AG09309 (cell line): ENCODE measurements at regions not wholly inside any gene's neighbourhood (a gene's known extent, or its start where the extent isn't known, plus 50 kb on each side); places are given as distances from the start of the nearest gene placed in this dataset.

Source experiments
- DNase-seq: peaks from one replicate; pipeline ENCODE4 v3.0.0-alpha.2; 2010; ENCODE audit warnings: low read depth
- H3K4me3 ChIP-seq: 2 replicates; pipeline ENCODE4 v1.5.1; 2011; ENCODE audit warnings: mild to moderate bottlenecking, low read depth, low read length, moderate library complexity; ENCODE audit not compliant: control insufficient read depth
- CTCF ChIP-seq: IDR thresholded peaks from 2 replicates; pipeline ENCODE4 v1.5.1; 2011; ENCODE audit warnings: mild to moderate bottlenecking, low read depth, low read length, inconsistent platforms; ENCODE audit not compliant: insufficient read depth, control insufficient read depth; ENCODE audit errors: missing control alignments

DNA sequence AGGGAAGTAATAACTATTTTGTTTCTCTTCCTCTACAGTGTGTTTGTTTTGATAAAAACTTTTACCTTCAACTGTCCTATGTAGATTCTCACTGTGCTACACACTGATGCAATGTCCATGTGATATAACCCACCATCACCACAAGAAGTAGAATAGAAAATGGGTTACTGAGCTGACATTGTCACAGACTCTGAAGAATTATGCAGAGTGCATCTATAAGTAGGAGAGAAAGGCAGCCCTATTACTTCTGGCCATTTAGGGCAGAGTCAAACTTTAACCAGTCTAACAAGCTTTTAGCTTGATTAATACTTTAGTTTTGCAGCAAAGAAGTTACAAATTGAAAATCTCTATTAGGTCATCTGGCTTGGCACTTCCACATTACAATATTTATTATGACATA is 354.0 kb upstream of the CDH8 start:
- TF ChIP-seq CTCF = no peak
- no peak for DNase-seq

DNA sequence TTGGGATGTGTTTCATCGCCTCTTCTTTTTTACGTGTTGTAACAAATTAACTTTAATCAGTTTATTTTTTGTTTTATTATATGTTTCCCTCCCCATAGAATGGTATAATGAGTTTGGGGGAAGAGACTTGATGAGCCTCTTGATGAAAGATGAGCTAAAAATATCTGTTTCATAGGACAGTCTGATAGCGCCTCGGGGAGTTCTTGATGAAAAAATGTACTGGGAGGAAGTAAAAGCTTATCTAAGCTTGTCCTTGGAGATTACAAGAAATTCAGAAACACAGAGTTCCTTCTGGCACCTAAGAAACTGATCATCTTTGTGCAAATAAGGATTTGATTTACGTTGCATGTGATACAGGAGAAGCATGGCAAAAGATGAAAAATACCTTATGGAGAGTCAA is 350.2 kb upstream of the CDH8 start:
- no peak overlapping the region for H3K4me3 ChIP-seq
- no peak for DNase-seq
- no peak for TF ChIP-seq CTCF

More for the DNA sequence above, 354.0 kb upstream of the CDH8 start:
- no peak overlapping the region for H3K4me3 ChIP-seq

DNA sequence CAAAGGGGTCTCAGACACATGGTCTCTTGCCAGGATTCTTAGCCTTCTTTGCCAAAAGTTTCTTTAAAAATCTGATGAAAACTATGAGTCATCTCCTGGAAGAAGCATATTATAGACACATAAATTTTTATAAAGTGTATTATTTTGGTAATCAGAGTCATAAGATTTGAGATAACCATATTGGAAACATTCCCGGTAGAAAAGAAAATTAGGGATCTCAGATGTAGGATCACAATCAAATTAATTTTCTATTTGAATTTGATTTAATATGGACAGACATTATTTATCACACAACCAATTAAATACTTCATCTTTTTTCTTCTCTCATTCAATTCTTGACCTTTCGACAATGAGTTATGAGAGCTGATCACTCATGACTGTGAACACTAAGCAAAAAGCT is 347.7 kb upstream of the CDH8 start:
- no peak for TF ChIP-seq CTCF
- DNase-seq = no peak
- H3K4me3 ChIP-seq = no peak overlapping the region

- no peak overlapping the region for H3K4me3 ChIP-seq
- no peak for TF ChIP-seq CTCF
- DNase-seq = no peak
Observed at GRCh38 chr16:62370445-62370844, 334.2 kb upstream of the CDH8 start.

DNA sequence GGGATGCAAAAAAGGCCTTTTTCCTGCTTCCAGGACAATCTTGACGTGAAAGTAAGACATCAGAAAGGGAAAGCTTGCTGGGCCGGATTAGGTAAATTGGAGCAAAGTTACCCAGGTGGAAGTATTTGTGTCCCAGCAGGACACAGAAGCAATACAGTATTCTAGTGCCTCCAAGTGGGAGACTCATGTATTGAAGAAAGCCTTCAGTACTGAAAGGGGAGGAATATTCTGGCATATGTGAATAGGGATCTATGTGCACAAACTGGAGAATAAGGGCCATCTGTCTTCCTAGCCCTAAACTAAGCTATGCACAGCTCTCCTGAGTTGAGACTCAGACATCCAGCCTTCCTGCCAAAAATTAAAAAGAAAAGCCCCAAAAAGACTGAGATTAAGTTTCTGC is 327.3 kb upstream of the CDH8 start:
- H3K4me3 ChIP-seq = no peak overlapping the region
- no peak for TF ChIP-seq CTCF
- DNase-seq = no peak

GRCh38 chr16:62353355-62353754 is 317.1 kb upstream of the CDH8 start:
- DNase-seq = no peak
- TF ChIP-seq CTCF = no peak
- H3K4me3 ChIP-seq = no peak overlapping the region

- no peak for TF ChIP-seq CTCF
- H3K4me3 ChIP-seq = no peak overlapping the region
- DNase-seq = no peak
Observed at GRCh38 chr16:62342216-62342615, 306.0 kb upstream of the CDH8 start.
